ENCODE measurements at regions not wholly inside any gene's neighbourhood (a gene's known extent, or its start where the extent isn't known, plus 50 kb on each side); places are given as distances from the start of the nearest gene placed in this dataset.
A peak's percentile ranks its signal among the peaks of the same experiment; 100 is the strongest.

- TF ChIP-seq KDM5A (IDR thresholded peaks at IDR 0.05) (no peak), MYC (IDR thresholded peaks at IDR 0.05; ENCODE audit: borderline replicate concordance, low read length) (no peak), FOXS1 (CRISPR knock-in tag; IDR thresholded peaks at IDR 0.05) (no peak), HES2 (IDR thresholded peaks at IDR 0.05) (no peak), SREBF2 (IDR thresholded peaks at IDR 0.05) (no peak), MAFK (IDR thresholded peaks at IDR 0.05; ENCODE audit: partially characterized antibody) (no peak), PHF8 (IDR thresholded peaks at IDR 0.05; ENCODE audit: borderline replicate concordance, low read depth) (no peak)
Observed at GRCh38 chr1:18557621-18558465, 72.8 kb upstream of the PAX7 start (continued).

GRCh38 chr1:18560692-18561091 is 70.0 kb upstream of the PAX7 start:
- ChIA-PET CTCF (interaction anchor here (1.3 kb wide), 2 partner anchors 21 to 315 kb away, joined by 3 to 5 read pairs; no protein-coding TSS in a partner anchor), POLR2A (no interaction called here)
- peaks cover 4% of the 10 kb centered on the region; the same call in 1 of the 3 replicates for H3K4me1 ChIP-seq
- no peak overlapping the region for H3K27ac ChIP-seq
- no peak for TF ChIP-seq POLR2A (IDR thresholded peaks at IDR 0.05; ENCODE audit: low read length)
- no peak for TF ChIP-seq TP53 (CRISPR knock-in tag; IDR thresholded peaks at IDR 0.05)
- TF ChIP-seq EHMT2 (IDR thresholded peaks at IDR 0.05; ENCODE audit: low read depth): no peak
- no peak for TF ChIP-seq MYC (IDR thresholded peaks at IDR 0.05; ENCODE audit: borderline replicate concordance, low read length)
- no peak for TF ChIP-seq RARB (CRISPR knock-in tag; IDR thresholded peaks at IDR 0.05)
- no peak for TF ChIP-seq CEBPB (IDR thresholded peaks at IDR 0.05)
- TF ChIP-seq FOXS1 (CRISPR knock-in tag; IDR thresholded peaks at IDR 0.05): no peak
- TF ChIP-seq REST (IDR thresholded peaks at IDR 0.05): no peak
- no peak for TF ChIP-seq POLR2AphosphoS2 (conservative IDR thresholded peaks at IDR 0.05; ENCODE audit: low read length)
- no peaks in the 10 kb centered on the region for H3K9me3 ChIP-seq
- DNase-seq (ENCODE audit: low read depth in 1 of 2, low spot score in 1 of 2): peak in 1 of 2 experiments; percentile 9
- peak; percentile 62 to 75; a peak in 5 of 6 replicates for ATAC-seq
- no peak overlapping the region for H3K4me3 ChIP-seq
- no peak overlapping the region for H3K4me2 ChIP-seq
- FAIRE-seq: no peak
- 2% methylated on average over 4 of the region's 5 CpGs for WGBS (ENCODE audit: missing lambda C conversion rate)

- TF ChIP-seq CHD2 (IDR thresholded peaks at IDR 0.05; ENCODE audit: low read length, partially characterized antibody) (no peak), RFX5 (IDR thresholded peaks at IDR 0.05) (no peak), JUN (IDR thresholded peaks at IDR 0.05) (no peak), CHD4 (IDR thresholded peaks at IDR 0.05; ENCODE audit: borderline replicate concordance) (no peak), CBX2 (IDR thresholded peaks at IDR 0.05; ENCODE audit: borderline replicate concordance, low read depth) (no peak), E2F6 (IDR thresholded peaks at IDR 0.05; ENCODE audit: borderline replicate concordance, low read depth) (no peak), NPAS2 (CRISPR knock-in tag; IDR thresholded peaks at IDR 0.05; ENCODE audit: borderline replicate concordance) (no peak), ZFP36 (IDR thresholded peaks at IDR 0.05; ENCODE audit: borderline replicate concordance, partially characterized antibody) (no peak), CEBPB (IDR thresholded peaks at IDR 0.05) (no peak), ESRRA (IDR thresholded peaks at IDR 0.05; ENCODE audit: borderline replicate concordance, low read length) (no peak), HDAC2 (IDR thresholded peaks at IDR 0.05) (no peak), HES2 (IDR thresholded peaks at IDR 0.05) (no peak), SMC3 (IDR thresholded peaks at IDR 0.05) (no peak), MYC (IDR thresholded peaks at IDR 0.05; ENCODE audit: borderline replicate concordance, low read length) (no peak), PBX3 (IDR thresholded peaks at IDR 0.05) (no peak), BCL3 (IDR thresholded peaks at IDR 0.05) (no peak)
- ATAC-seq: no peak
- POLR2A ChIA-PET: no interaction called here
Observed at GRCh38 chr1:18561967-18562366, 68.7 kb upstream of the PAX7 start.

More at GRCh38 chr1:18561967-18562366, 68.7 kb upstream of the PAX7 start:
- Histone ChIP-seq H3K9me3 (no peaks in the 10 kb centered on the region), H3K4me2 (no peak overlapping the region), H3K27ac (no peak overlapping the region), H3K4me1 (peaks cover 4% of the 10 kb centered on the region; the same call in 1 of the 3 replicates), H3K4me3 (no peak overlapping the region)
- DNase-seq (ENCODE audit: low read depth in 1 of 2, low spot score in 1 of 2) (no peak), FAIRE-seq (no peak)
- CTCF ChIA-PET: interaction anchor here (7.1 kb wide), 1 partner anchor 20 kb away, joined by 32 read pairs; no protein-coding TSS in a partner anchor
- 11% methylated on average over 5 of the region's 9 CpGs for WGBS (ENCODE audit: missing lambda C conversion rate)

Data from A549 (cell line).